ENCODE measurements at regions not wholly inside any gene's neighbourhood (a gene's known extent, or its start where the extent isn't known, plus 50 kb on each side); places are given as distances from the start of the nearest gene placed in this dataset.

- H3K27ac Mint-ChIP-seq = no peak overlapping the region
- H3K4me3 Mint-ChIP-seq = no peak overlapping the region
- peaks cover 33% of the 10 kb centered on the region for H3K27me3 Mint-ChIP-seq
- H3K9me3 Mint-ChIP-seq = no peaks in the 10 kb centered on the region
- no peak for DNase-seq
- H3K4me1 Mint-ChIP-seq (ENCODE audit: low read depth) = no peaks in the 10 kb centered on the region
- no peaks in the 10 kb centered on the region for H3K36me3 Mint-ChIP-seq (ENCODE audit: low read depth)
Observed at GRCh38 chr1:36542024-36542961, 59.6 kb upstream of the CSF3R start.

GRCh38 chr1:36540056-36540455 is 57.3 kb upstream of the CSF3R start:
- H3K27ac Mint-ChIP-seq = no peak overlapping the region
- no peaks in the 10 kb centered on the region for H3K36me3 Mint-ChIP-seq (ENCODE audit: low read depth)
- H3K9me3 Mint-ChIP-seq = no peaks in the 10 kb centered on the region
- DNase-seq = no peak
- peaks cover 30% of the 10 kb centered on the region for H3K27me3 Mint-ChIP-seq
- H3K4me3 Mint-ChIP-seq = no peak overlapping the region
- no peaks in the 10 kb centered on the region for H3K4me1 Mint-ChIP-seq (ENCODE audit: low read depth)

DNA sequence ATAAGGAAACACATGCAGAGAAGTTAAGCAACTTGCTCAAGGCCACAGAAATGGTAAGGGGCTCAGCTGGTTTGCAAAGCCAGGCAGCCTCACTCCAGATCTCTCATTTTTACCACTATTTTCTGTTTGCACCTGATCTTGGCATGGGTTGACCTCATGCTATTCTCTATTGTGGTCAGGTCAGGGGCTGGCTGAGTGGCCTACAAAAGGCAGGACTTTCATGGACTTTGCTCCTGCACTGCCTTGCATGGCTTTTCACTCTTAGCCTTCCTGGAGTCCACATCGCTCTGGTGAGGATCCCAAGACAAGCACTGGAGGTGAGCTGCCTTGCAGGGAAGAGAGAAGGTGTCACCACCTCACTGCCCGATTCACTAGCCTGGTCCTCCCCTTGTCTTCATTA is 56.8 kb upstream of the CSF3R start:
- Mint-ChIP-seq H3K4me3 (no peak overlapping the region), H3K27me3 (peaks cover 30% of the 10 kb centered on the region), H3K36me3 (ENCODE audit: low read depth) (no peaks in the 10 kb centered on the region), H3K4me1 (ENCODE audit: low read depth) (no peaks in the 10 kb centered on the region), H3K9me3 (no peaks in the 10 kb centered on the region), H3K27ac (no peak overlapping the region)
- DNase-seq = no peak

DNA sequence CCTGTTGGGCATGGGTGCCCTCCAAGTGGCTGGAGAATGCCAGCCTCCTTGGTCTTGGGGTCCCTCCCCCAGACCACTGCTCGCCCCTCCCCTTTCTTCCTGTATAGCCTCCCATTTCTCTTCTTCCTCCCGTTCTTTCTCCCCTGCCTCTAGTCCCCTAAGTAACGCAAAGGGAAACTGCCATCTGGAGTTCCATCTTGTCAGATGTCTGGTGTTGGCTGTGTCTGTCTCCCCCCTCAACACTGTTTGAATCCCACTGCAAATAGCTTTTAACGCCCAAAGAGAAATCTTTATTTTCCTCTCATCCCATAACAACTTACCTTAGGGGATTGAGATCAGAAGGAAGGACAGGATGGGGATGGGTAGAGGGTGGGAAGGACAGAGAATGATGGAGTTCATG is 55.3 kb upstream of the CSF3R start:
- no peak overlapping the region for H3K27ac Mint-ChIP-seq
- peaks cover 35% of the 10 kb centered on the region for H3K27me3 Mint-ChIP-seq
- DNase-seq = no peak
- no peaks in the 10 kb centered on the region for H3K36me3 Mint-ChIP-seq (ENCODE audit: low read depth)
- H3K9me3 Mint-ChIP-seq = peaks cover 2% of the 10 kb centered on the region
- H3K4me3 Mint-ChIP-seq = no peak overlapping the region
- H3K4me1 Mint-ChIP-seq (ENCODE audit: low read depth) = no peaks in the 10 kb centered on the region

- Mint-ChIP-seq H3K27ac (no peak overlapping the region), H3K4me3 (no peak overlapping the region), H3K36me3 (ENCODE audit: low read depth) (no peaks in the 10 kb centered on the region), H3K27me3 (peaks cover 32% of the 10 kb centered on the region), H3K4me1 (ENCODE audit: low read depth) (no peaks in the 10 kb centered on the region), H3K9me3 (peaks cover 2% of the 10 kb centered on the region)
- DNase-seq = no peak
Observed at GRCh38 chr1:36537190-36537768, 54.6 kb upstream of the CSF3R start.

DNA sequence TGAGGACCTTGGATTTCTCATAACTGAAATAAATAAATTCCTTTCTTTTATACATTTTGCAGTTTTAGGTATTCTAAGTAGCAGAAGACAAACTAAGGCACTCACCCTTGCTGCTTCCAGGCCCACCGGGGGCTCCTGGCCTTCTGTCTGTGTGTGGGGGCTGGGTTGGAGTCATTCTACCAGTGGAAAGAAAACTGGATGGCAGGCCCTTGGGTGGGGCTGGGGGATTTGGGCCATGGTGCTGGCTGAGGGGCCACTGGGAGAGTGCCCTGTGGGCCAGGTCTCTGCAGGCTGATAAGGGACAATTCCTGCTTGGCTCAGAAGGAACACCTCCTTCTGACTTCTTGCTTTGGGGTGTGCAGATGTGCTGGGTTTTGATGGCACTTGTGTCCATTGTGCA is 54.0 kb upstream of the CSF3R start:
- Mint-ChIP-seq H3K4me3 (no peak overlapping the region), H3K27ac (no peak overlapping the region), H3K36me3 (ENCODE audit: low read depth) (no peaks in the 10 kb centered on the region), H3K9me3 (peaks cover 2% of the 10 kb centered on the region), H3K4me1 (ENCODE audit: low read depth) (no peaks in the 10 kb centered on the region), H3K27me3 (peaks cover 30% of the 10 kb centered on the region)
- DNase-seq = no peak

- Mint-ChIP-seq H3K9me3 (peaks cover 2% of the 10 kb centered on the region), H3K36me3 (ENCODE audit: low read depth) (no peaks in the 10 kb centered on the region), H3K4me1 (ENCODE audit: low read depth) (no peaks in the 10 kb centered on the region), H3K27me3 (peaks cover 28% of the 10 kb centered on the region), H3K4me3 (no peak overlapping the region), H3K27ac (no peak overlapping the region)
- DNase-seq = no peak
Observed at GRCh38 chr1:36534711-36535412, 52.1 kb upstream of the CSF3R start.

DNA sequence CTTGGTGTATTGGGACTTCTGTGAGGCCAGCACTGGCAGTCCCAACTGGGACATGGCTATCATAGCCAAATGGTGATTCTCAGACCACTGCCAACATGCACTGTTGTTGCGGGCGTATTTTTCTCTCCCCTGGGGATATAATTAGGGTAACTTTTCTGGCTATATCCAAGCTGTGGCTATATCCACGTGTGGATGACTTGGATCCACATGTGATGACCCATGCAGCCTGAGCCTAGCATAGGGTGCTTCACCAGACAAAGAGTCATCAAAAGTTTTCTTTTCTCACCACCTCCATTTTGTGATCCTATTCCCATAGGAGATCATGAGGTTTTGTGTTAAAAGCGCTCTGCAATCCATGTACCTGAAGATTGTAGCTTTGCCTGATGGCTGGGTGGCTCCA is 51.2 kb upstream of the CSF3R start:
- Mint-ChIP-seq H3K27me3 (peaks cover 26% of the 10 kb centered on the region), H3K36me3 (ENCODE audit: low read depth) (no peaks in the 10 kb centered on the region), H3K9me3 (peaks cover 2% of the 10 kb centered on the region), H3K4me1 (ENCODE audit: low read depth) (no peaks in the 10 kb centered on the region), H3K27ac (no peak overlapping the region), H3K4me3 (no peak overlapping the region)
- DNase-seq = no peak

DNA sequence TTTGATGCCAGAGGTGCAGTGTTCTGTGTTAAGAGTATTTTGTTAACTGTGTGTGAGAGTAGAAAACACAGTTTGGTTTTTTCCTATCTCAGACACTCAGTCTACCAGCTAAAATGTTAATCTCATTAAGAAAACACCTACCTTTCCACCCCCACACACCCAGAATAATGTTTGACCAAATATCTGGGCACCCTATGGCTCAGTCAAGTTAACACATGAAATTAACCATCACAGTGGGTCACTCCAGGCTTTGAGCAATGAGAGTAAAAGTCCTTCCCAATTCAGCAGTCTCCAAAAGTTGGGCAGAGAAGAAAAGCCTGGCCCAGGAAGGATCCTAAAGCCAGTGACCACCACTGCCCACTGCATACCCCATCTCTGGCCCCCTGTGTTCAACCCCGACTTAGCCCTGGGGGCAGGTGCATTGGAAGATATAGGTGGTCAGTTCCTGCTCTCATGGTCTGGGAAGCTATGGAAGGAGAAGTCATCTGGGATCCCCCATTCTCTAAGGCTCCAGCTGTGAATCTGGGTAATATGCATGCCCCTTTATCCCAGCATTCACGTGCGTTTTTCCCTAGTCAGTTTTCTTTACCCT is 50.2 kb upstream of the CSF3R start:
- H3K27me3 Mint-ChIP-seq = peaks cover 22% of the 10 kb centered on the region
- no peak overlapping the region for H3K4me3 Mint-ChIP-seq
- H3K27ac Mint-ChIP-seq = no peak overlapping the region
- no peak for DNase-seq
- no peaks in the 10 kb centered on the region for H3K36me3 Mint-ChIP-seq (ENCODE audit: low read depth)
- H3K4me1 Mint-ChIP-seq (ENCODE audit: low read depth) = no peaks in the 10 kb centered on the region
- H3K9me3 Mint-ChIP-seq = peaks cover 2% of the 10 kb centered on the region

Measured in activated T-cell treated with anti-CD3 and anti-CD28 coated beads, Interleukin-2, amount 50 U/mL, for 24 hours (primary cell).